T-cell (primary cell): ENCODE measurements at regions not wholly inside any gene's neighbourhood (a gene's known extent, or its start where the extent isn't known, plus 50 kb on each side); places are given as distances from the start of the nearest gene placed in this dataset.

Experiments used
- ATAC-seq, 4 experiments: fragments of 200-7000 bp in 3 of 4; fragments of 150-1000 bp in 1 of 4; cut with Tn5 transposase; replicated peaks in 1 of 4; 1 replicate in 3 of 4; 2 replicates in 1 of 4; pipeline ENCODE4 v1.10.0; 2021; ENCODE audit warnings: moderate library complexity in 3 of 4, mild to moderate bottlenecking in 2 of 4, moderate number of reproducible peaks in 1 of 4
- CTCF ChIA-PET, 2 donors: fragments of 300-600 bp; sonication (Branson Sonifier 250); formaldehyde crosslinking; loops; one replicate each; lab custom pipeline; 2022; ENCODE audit warnings: antibody characterized with exemption in 2 of 2; lab: Charles Lee
- POLR2A ChIA-PET, 2 donors: fragments of 300-600 bp; sonication (Branson Sonifier 250); formaldehyde crosslinking; loops; one replicate each; lab custom pipeline; 2022; ENCODE audit warnings: antibody characterized with exemption in 2 of 2; lab: Charles Lee
- DNase-seq, 35 experiments: peaks; one replicate each; pipeline versions ENCODE4 v3.0.0 to v3.0.0-alpha.2; 2013 to 2023
- H3K27ac ChIP-seq: one replicate; pipeline ENCODE4 v1.5.1; 2013; ENCODE audit warnings: low read length
- H3K27me3 ChIP-seq, 2 experiments: replicated peaks in 1 of 2; 1 replicate in 1 of 2; 2 replicates in 1 of 2; pipeline versions ENCODE4 v1.6.1 to v1.7.0; 2013; ENCODE audit warnings: low read length in 1 of 2, mixed read lengths in 1 of 2; ENCODE audit not compliant: control insufficient read depth in 2 of 2, insufficient read depth in 2 of 2; ENCODE audit errors: extremely low read depth in 1 of 2
- H3K36me3 ChIP-seq, 2 donors: 1 replicate in 1 of 2; 2 replicates in 1 of 2; pipeline versions ENCODE4 v1.6.1 to v1.7.0; 2013; ENCODE audit warnings: low read length in 1 of 2; ENCODE audit not compliant: control insufficient read depth in 2 of 2, insufficient read depth in 1 of 2; ENCODE audit errors: extremely low read depth in 1 of 2
- H3K4me1 ChIP-seq, 2 experiments: 1 replicate in 1 of 2; 2 replicates in 1 of 2; pipeline versions ENCODE4 v1.6.1 to v1.7.0; 2013; ENCODE audit warnings: low read length in 2 of 2, mixed read lengths in 1 of 2; ENCODE audit not compliant: insufficient read depth in 2 of 2, control insufficient read depth in 1 of 2; ENCODE audit errors: extremely low read depth in 1 of 2
- H3K4me3 ChIP-seq, 2 donors: 1 replicate in 1 of 2; 2 replicates in 1 of 2; pipeline versions ENCODE4 v1.5.1 to v1.7.0; 2013; ENCODE audit warnings: mild to moderate bottlenecking in 2 of 2, low read length in 1 of 2, moderate library complexity in 1 of 2; ENCODE audit not compliant: control insufficient read depth in 1 of 2; ENCODE audit errors: extremely low read depth in 1 of 2
- H3K9me3 ChIP-seq: 2 replicates; pipeline ENCODE4 v1.7.0; 2013
- H3K27ac Mint-ChIP-seq, 2 donors: one replicate each; pipeline ENCODE4 v1.8.0; 2020 to 2021; ENCODE audit warnings: mild to moderate bottlenecking in 2 of 2, mixed read lengths in 2 of 2
- H3K27me3 Mint-ChIP-seq, 2 donors: one replicate each; pipeline ENCODE4 v1.8.0; 2021 to 2022; ENCODE audit warnings: mixed read lengths in 2 of 2
- H3K36me3 Mint-ChIP-seq: one replicate; pipeline ENCODE4 v1.8.0; 2021; ENCODE audit warnings: mixed read lengths
- H3K4me1 Mint-ChIP-seq, 3 donors: one replicate each; pipeline ENCODE4 v1.8.0; 2020 to 2022; ENCODE audit warnings: mixed read lengths in 3 of 3, mild to moderate bottlenecking in 1 of 3
- H3K4me3 Mint-ChIP-seq, 3 donors: one replicate each; pipeline ENCODE4 v1.8.0; 2020 to 2022; ENCODE audit warnings: mild to moderate bottlenecking in 3 of 3, mixed read lengths in 3 of 3, moderate library complexity in 3 of 3
- H3K9me3 Mint-ChIP-seq, 3 donors: one replicate each; pipeline ENCODE4 v1.8.0; 2020 to 2022; ENCODE audit warnings: mixed read lengths in 3 of 3
- WGBS: methylation state at CpG from one replicate; pipeline ENCODE4 v1.1.5; 2013; ENCODE audit warnings: missing lambda C conversion rate; ENCODE audit not compliant: insufficient coverage; 5-methylcytosine and 5-hydroxymethylcytosine counted together

- Mint-ChIP-seq H3K36me3 (no peaks in the 10 kb centered on the region), H3K4me1 (peaks cover 0 to 2% (median 0%) of the 10 kb centered on the region in 3 donors), H3K4me3 (no peak overlapping the region), H3K27ac (no peak overlapping the region), H3K9me3 (no peaks in the 10 kb centered on the region), H3K27me3 (no peaks in the 10 kb centered on the region)
- ChIA-PET POLR2A (no interaction called here), CTCF (no interaction called here)
- H3K27me3 ChIP-seq, result no peaks in the 10 kb centered on the region
- DNase-seq (no peak), ATAC-seq (no peak)
- H3K4me3 ChIP-seq, result no peak overlapping the region
- no peaks in the 10 kb centered on the region for H3K9me3 ChIP-seq
- 100% methylated on average over 1 of the region's 2 CpGs for WGBS
- H3K36me3 ChIP-seq, result no peaks in the 10 kb centered on the region
- no peak overlapping the region for H3K27ac ChIP-seq
- no peaks in the 10 kb centered on the region for H3K4me1 ChIP-seq
Observed at GRCh38 chr7:115728518-115728917, 302.0 kb downstream of the TFEC start.

GRCh38 chr7:115724400-115725056, 306.0 kb downstream of the TFEC start:
- H3K27me3 ChIP-seq, result no peaks in the 10 kb centered on the region
- H3K27ac Mint-ChIP-seq, result no peak overlapping the region
- peaks cover 0 to 15% (median 6%) of the 10 kb centered on the region in 3 donors for H3K4me1 Mint-ChIP-seq
- no peaks in the 10 kb centered on the region for H3K9me3 Mint-ChIP-seq
- ChIA-PET POLR2A (no interaction called here), CTCF (no interaction called here)
- ATAC-seq (no peak), DNase-seq (no peak)
- no peak overlapping the region for H3K4me3 ChIP-seq
- H3K4me3 Mint-ChIP-seq, result no peak overlapping the region
- no peaks in the 10 kb centered on the region for H3K36me3 ChIP-seq
- no peaks in the 10 kb centered on the region for H3K4me1 ChIP-seq
- H3K9me3 ChIP-seq, result no peaks in the 10 kb centered on the region
- H3K36me3 Mint-ChIP-seq, result no peaks in the 10 kb centered on the region
- no peaks in the 10 kb centered on the region for H3K27me3 Mint-ChIP-seq
- H3K27ac ChIP-seq, result no peak overlapping the region
- no CpG with 5 or more reads among the region's 3 CpGs for WGBS

- H3K27ac ChIP-seq, result peak overlapping the region; percentile 23
- no peaks in the 10 kb centered on the region for H3K36me3 ChIP-seq
- Mint-ChIP-seq H3K4me1 (peaks cover 0 to 15% (median 6%) of the 10 kb centered on the region in 3 donors), H3K27ac (peak overlapping the region; percentile 55 to 68), H3K36me3 (no peaks in the 10 kb centered on the region), H3K4me3 (peak overlapping the region in 1 of 3 donors; percentile 14), H3K9me3 (no peaks in the 10 kb centered on the region), H3K27me3 (no peaks in the 10 kb centered on the region)
- WGBS, result no CpG with 5 or more reads among the region's 4 CpGs
- no peak overlapping the region for H3K4me3 ChIP-seq
- DNase-seq (peak in 1 of 35 experiments; percentile 5), ATAC-seq (peak in 1 of 4 experiments; percentile 35)
- no peaks in the 10 kb centered on the region for H3K27me3 ChIP-seq
- ChIA-PET POLR2A (interaction anchor here in 1 of 2 donors (0.6 kb wide), 1 partner anchor 184 kb away, joined by 3 read pairs; no protein-coding TSS in a partner anchor), CTCF (no interaction called here)
- no peaks in the 10 kb centered on the region for H3K4me1 ChIP-seq
- H3K9me3 ChIP-seq, result no peaks in the 10 kb centered on the region
Observed at GRCh38 chr7:115722302-115722977, 308.1 kb downstream of the TFEC start.

- no peaks in the 10 kb centered on the region for H3K36me3 Mint-ChIP-seq
- no peaks in the 10 kb centered on the region for H3K36me3 ChIP-seq
- 90% methylated on average over 2 of the region's 5 CpGs for WGBS
- DNase-seq (no peak), ATAC-seq (no peak)
- no peaks in the 10 kb centered on the region for H3K9me3 Mint-ChIP-seq
- H3K27me3 ChIP-seq, result no peaks in the 10 kb centered on the region
- no peak overlapping the region for H3K4me3 ChIP-seq
- H3K4me1 Mint-ChIP-seq, result peaks cover 0 to 15% (median 6%) of the 10 kb centered on the region in 3 donors
- H3K4me1 ChIP-seq, result no peaks in the 10 kb centered on the region
- ChIA-PET CTCF (no interaction called here), POLR2A (interaction anchor here in 1 of 2 donors (0.6 kb wide), 1 partner anchor 185 kb away, joined by 3 read pairs; no protein-coding TSS in a partner anchor)
- no peaks in the 10 kb centered on the region for H3K9me3 ChIP-seq
- no peak overlapping the region for H3K4me3 Mint-ChIP-seq
- no peak overlapping the region for H3K27ac Mint-ChIP-seq
- H3K27me3 Mint-ChIP-seq, result no peaks in the 10 kb centered on the region
- peak overlapping the region; percentile 23 for H3K27ac ChIP-seq
Observed at GRCh38 chr7:115721293-115722217, 309.0 kb downstream of the TFEC start.

GRCh38 chr7:115719963-115720362, 310.6 kb downstream of the TFEC start:
- DNase-seq (no peak), ATAC-seq (no peak)
- Histone ChIP-seq H3K4me1 (no peaks in the 10 kb centered on the region), H3K4me3 (no peak overlapping the region), H3K27ac (no peak overlapping the region), H3K27me3 (no peaks in the 10 kb centered on the region), H3K36me3 (no peaks in the 10 kb centered on the region), H3K9me3 (no peaks in the 10 kb centered on the region)
- no peak overlapping the region for H3K27ac Mint-ChIP-seq
- peaks cover 0 to 15% (median 6%) of the 10 kb centered on the region in 3 donors for H3K4me1 Mint-ChIP-seq
- H3K4me3 Mint-ChIP-seq, result no peak overlapping the region
- no peaks in the 10 kb centered on the region for H3K36me3 Mint-ChIP-seq
- H3K27me3 Mint-ChIP-seq, result no peaks in the 10 kb centered on the region
- no peaks in the 10 kb centered on the region for H3K9me3 Mint-ChIP-seq
- CTCF ChIA-PET, result no interaction called here
- 89% methylated on average over 4 of the region's 5 CpGs for WGBS
- POLR2A ChIA-PET, result no interaction called here

GRCh38 chr7:115709664-115710063, 320.9 kb downstream of the TFEC start:
- 93% methylated on average over 3 of the region's 6 CpGs for WGBS
- H3K4me3 Mint-ChIP-seq, result no peak overlapping the region
- CTCF ChIA-PET, result no interaction called here

More at GRCh38 chr7:115709664-115710063, 320.9 kb downstream of the TFEC start:
- no peaks in the 10 kb centered on the region for H3K36me3 Mint-ChIP-seq
- Histone ChIP-seq H3K27me3 (no peaks in the 10 kb centered on the region), H3K9me3 (no peaks in the 10 kb centered on the region), H3K4me1 (no peaks in the 10 kb centered on the region), H3K4me3 (no peak overlapping the region), H3K36me3 (no peaks in the 10 kb centered on the region), H3K27ac (no peak overlapping the region)
- H3K4me1 Mint-ChIP-seq, result no peaks in the 10 kb centered on the region
- H3K27ac Mint-ChIP-seq, result no peak overlapping the region
- no peaks in the 10 kb centered on the region for H3K27me3 Mint-ChIP-seq
- ATAC-seq, result no peak
- no peaks in the 10 kb centered on the region for H3K9me3 Mint-ChIP-seq
- POLR2A ChIA-PET, result no interaction called here
- no peak for DNase-seq
